ENCODE measurements at regions not wholly inside any gene's neighbourhood (a gene's known extent, or its start where the extent isn't known, plus 50 kb on each side); places are given as distances from the start of the nearest gene placed in this dataset.

GRCh38 chr18:52278191-52278590 lies 61.8 kb upstream of the DCC start:
- no peak for DNase-seq (ENCODE audit: low spot score)

GRCh38 chr18:52280702-52281101 lies 59.3 kb upstream of the DCC start:
- no peak for DNase-seq (ENCODE audit: low spot score)

GRCh38 chr18:52283927-52284326 lies 56.1 kb upstream of the DCC start:
- DNase-seq (ENCODE audit: low spot score): no peak

GRCh38 chr18:52286675-52287074 lies 53.3 kb upstream of the DCC start:
- no peak for DNase-seq (ENCODE audit: low spot score)

GRCh38 chr18:52287151-52287550 lies 52.8 kb upstream of the DCC start:
- no peak for DNase-seq (ENCODE audit: low spot score)

- no peak for DNase-seq (ENCODE audit: low spot score)
Measured at GRCh38 chr18:52288403-52289004, 51.5 kb upstream of the DCC start.

GRCh38 chr18:52289392-52289791 lies 50.6 kb upstream of the DCC start:
- no peak for DNase-seq (ENCODE audit: low spot score)

Measured in umbilical cord (tissue), 1 donor.